ENCODE measurements at regions not wholly inside any gene's neighbourhood (a gene's known extent, or its start where the extent isn't known, plus 50 kb on each side); places are given as distances from the start of the nearest gene placed in this dataset.

GRCh38 chr14:103206836-103207387 lies 83.7 kb downstream of the TNFAIP2 start:
- H3K4me3 ChIP-seq (ENCODE audit: low read depth, low read length), result peak overlapping the region; percentile 57

- H3K4me3 ChIP-seq (ENCODE audit: low read depth, low read length), result peak overlapping the region; percentile 57
Observed at GRCh38 chr14:103207388-103208072, 84.3 kb downstream of the TNFAIP2 start.

GRCh38 chr14:103209054-103209453 lies 85.8 kb downstream of the TNFAIP2 start:
- no peak overlapping the region for H3K4me3 ChIP-seq (ENCODE audit: low read depth, low read length)

- no peak overlapping the region for H3K4me3 ChIP-seq (ENCODE audit: low read depth, low read length)
Observed at GRCh38 chr14:103209506-103209905, 86.2 kb downstream of the TNFAIP2 start.

GRCh38 chr14:103213331-103213730 lies 90.1 kb downstream of the TNFAIP2 start:
- H3K4me3 ChIP-seq (ENCODE audit: low read depth, low read length), result no peak overlapping the region

DNA sequence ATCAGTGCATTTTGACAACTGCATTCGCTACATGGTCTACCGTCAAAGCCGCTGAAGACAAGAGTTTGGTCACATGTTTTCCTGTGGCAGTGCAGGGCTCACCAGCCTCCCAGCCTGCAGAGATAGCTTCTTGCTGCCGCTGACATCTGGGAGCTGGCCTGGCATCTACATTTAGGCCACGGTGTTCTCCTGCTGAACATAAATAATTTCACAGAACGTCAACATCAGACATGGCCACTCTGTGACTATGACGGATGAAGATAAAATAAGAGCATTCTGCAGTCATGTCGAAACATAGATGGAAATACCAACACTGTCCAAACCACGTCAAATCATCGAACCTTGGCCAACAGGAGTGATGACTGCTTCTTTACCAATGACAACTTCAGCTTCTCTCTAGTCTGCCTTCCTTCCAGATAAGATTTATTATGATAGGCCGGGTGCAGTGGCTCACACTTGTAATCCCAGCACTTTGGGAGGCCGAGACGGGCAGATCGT lies 91.2 kb downstream of the TNFAIP2 start:
- H3K4me3 ChIP-seq (ENCODE audit: low read depth, low read length), result no peak overlapping the region

DNA sequence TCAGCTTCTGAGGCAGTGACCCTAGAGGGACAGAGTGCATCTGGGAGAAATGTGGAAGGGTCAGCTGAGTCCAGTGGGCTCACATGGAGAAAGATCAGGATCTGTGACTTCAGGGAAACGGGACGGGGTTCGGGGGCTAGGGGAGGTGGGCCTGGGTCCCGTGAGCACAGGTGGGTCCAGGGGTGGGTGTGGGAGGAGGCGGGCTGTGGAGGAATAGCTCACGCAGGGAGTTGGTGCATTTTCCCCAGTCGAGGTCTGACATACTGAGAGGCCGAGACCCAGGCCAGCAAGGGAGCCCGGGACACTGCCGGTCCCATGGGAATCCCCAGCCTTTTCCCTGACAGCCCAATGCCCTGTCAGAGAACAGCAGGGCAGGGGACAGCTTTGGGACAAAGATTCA lies 93.1 kb downstream of the TNFAIP2 start:
- H3K4me3 ChIP-seq (ENCODE audit: low read depth, low read length), result no peak overlapping the region

DNA sequence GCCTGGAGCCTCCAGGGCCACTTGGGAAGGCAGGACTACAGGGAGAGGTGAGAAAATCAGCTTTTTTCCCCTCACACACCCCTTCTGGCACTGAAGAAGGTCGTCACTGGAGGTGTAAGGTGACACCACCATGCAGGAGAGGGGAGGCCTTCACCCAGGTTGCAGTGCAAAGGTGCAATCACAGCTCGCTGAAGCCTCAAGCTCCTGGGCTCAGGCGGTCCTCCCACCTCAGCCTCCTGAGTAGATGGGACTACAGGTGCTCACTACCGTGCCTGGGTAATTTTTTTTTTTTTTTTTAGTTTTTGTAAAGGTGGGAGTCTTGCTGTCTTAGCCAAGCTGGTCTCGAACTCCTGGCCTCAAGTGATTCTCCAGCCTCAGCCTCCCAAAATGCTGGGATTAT lies 93.6 kb downstream of the TNFAIP2 start:
- H3K4me3 ChIP-seq (ENCODE audit: low read depth, low read length), result no peak overlapping the region

DNA sequence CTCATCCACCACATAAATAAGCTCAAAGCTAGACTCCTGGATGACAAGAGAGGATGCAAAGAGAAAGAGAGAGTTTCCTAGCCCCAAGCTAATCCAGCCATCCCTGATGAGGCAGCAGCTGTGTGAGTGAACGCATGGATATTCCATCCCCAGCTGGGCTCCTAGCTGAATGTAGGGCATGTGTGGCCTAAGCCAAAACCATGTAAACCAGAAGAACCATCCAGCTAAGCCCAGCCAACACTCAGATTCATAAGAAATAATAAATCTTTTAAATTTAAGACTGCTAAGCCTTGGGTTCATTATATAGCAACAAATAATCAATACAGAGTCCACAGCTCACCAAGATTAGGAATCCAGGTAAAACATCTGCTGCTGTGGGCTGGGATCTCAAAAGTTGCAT lies 94.3 kb downstream of the TNFAIP2 start:
- H3K4me3 ChIP-seq (ENCODE audit: low read depth, low read length), result no peak overlapping the region

DNA sequence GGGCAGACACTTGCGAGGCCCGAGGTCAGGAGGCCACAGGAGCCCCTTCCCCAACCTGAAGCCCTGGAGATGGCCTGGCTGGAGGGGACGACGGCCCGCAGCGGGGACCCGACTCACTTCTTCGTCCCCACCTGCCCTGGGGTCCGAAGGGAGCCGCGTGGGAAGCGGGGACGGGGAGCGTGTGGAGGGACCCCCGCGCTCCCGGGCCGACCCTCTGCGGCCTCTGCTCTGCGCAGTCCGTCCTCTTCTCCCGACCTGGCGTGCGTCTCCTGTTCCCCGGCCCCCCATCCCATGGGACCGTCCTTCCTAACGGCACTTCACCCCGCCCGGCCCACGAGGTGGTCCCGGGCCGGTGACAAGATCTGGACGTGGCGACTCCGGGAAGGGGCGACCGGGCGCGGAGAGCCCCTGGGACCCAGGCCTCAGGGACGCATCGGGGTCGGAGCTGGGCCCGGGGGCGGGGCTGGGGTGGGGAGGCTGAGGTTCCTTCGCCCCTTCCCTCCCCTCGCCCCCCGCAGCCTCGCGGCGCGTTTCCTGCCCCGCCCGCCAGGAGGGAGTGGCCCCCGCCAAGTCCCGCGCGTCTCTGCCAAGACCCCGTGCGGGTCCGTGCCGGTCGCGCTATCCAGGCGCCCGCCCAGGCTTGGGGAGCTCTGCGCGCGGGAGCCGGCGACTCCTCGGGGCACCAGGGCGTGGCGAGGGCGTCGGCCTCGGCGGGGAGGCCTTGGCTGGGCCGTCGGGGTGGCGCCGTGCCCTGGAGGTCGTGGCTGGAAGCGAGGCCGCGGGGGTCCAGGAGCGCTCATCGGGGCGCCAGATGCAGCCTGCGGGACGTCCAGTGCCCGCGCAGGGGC lies 97.1 kb downstream of the TNFAIP2 start:
- peak overlapping the region; percentile 30 for H3K4me3 ChIP-seq (ENCODE audit: low read depth, low read length)

GRCh38 chr14:103220982-103221641 lies 97.9 kb downstream of the TNFAIP2 start:
- peak overlapping the region; percentile 30 for H3K4me3 ChIP-seq (ENCODE audit: low read depth, low read length)

DNA sequence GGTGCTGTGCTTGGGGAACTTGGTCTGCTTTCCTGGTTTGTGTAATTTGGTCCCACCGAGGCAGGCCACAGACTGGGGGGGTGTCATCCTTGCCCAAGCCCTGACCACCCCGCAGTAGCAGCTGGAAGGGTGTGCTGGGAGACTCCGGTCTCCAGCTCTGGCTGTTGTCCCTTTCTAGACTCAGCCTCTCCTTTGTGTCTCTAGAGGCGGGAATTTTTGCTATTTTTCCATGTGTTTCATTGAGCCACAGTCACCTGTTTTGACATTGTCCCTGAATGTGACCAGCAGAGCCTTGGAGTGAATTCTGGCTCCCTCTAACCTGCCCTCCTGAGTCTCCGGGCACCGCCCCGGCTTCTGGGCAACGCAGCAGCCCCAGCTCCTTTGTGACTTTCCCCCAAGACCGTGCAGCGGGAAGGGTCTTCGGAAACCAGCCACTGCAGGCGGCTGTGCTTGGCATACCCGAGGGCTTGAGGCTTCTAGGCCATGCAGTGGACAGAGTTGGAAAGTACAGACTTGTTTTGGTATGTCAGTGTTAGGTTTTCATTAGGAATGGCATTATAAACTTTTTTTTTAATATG lies 98.6 kb downstream of the TNFAIP2 start:
- H3K4me3 ChIP-seq (ENCODE audit: low read depth, low read length), result no peak overlapping the region

- H3K4me3 ChIP-seq (ENCODE audit: low read depth, low read length), result no peak overlapping the region
Observed at GRCh38 chr14:103223818-103224352, 100.6 kb downstream of the TNFAIP2 start.

- H3K4me3 ChIP-seq (ENCODE audit: low read depth, low read length), result no peak overlapping the region
Observed at GRCh38 chr14:103225062-103225461, 101.8 kb downstream of the TNFAIP2 start.

GRCh38 chr14:103225476-103225875 lies 102.2 kb downstream of the TNFAIP2 start:
- H3K4me3 ChIP-seq (ENCODE audit: low read depth, low read length), result no peak overlapping the region

DNA sequence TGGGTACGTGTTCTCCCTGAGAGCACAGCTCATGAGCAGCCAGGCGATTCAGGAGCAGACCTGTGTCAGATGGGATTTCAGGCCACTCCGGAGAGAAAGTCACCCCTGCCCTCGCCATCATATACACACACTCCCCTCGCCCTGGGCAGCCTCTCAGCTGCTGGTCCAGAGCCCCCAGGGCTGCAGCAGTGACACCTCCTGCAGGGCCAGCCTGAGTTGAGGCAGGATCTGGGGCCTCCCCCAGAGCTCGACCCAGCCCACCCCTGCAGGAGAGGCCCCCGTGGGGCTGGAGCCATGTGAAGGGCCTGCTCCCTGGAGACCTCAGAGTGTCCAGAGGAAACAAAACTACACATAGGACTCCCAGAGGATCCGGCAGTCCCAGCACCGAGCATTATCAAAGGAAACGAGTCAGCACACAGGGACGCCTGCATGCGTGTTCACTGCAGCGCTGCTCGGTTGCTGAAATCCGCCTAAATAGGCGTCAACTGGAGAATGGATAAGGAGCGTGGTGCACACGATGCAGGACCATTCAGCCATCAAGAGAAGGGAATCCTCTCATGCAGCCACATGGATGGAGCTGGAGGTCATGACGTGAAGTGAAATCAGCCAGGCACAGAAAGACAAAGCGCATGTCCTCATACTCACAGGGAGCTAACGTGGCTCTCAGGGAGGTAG lies 104.0 kb downstream of the TNFAIP2 start:
- H3K4me3 ChIP-seq (ENCODE audit: low read depth, low read length), result no peak overlapping the region

GRCh38 chr14:103228076-103228806 lies 105.0 kb downstream of the TNFAIP2 start:
- H3K4me3 ChIP-seq (ENCODE audit: low read depth, low read length), result no peak overlapping the region

DNA sequence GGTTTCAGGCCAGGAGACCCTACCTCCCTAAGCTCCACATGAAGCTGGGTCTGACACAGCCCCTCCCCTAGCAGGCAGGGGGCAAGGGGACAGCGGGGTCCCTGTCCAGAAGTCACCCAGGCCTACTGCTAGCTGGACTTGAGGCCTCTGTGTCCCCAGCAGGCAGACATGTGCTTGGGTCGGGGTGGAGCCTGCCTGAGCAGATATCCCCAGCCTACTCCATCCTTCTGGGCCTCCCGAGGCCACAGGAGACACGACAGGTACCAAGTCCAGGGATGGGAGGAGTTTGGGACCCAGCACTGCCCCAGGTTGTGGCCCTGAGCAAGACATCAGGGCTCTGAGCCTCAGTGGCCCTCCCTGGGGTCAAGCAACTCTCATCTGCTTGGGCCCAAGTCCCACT lies 105.2 kb upstream of the EIF5 start:
- no peak overlapping the region for H3K4me3 ChIP-seq (ENCODE audit: low read depth, low read length)

GRCh38 chr14:103230021-103230420 lies 104.0 kb upstream of the EIF5 start:
- H3K4me3 ChIP-seq (ENCODE audit: low read depth, low read length), result no peak overlapping the region

Data from iPS-11a (cell line).